ENCODE measurements at regions not wholly inside any gene's neighbourhood (a gene's known extent, or its start where the extent isn't known, plus 50 kb on each side); places are given as distances from the start of the nearest gene placed in this dataset.

- DNase-seq (ENCODE audit: low spot score) = no peak
These were observed 93.3 kb downstream of the TMEM174 start for GRCh38 chr5:73266176-73266738.

- no peak for DNase-seq (ENCODE audit: low spot score)
These were observed 92.6 kb downstream of the TMEM174 start for GRCh38 chr5:73265641-73266040.

GRCh38 chr5:73264631-73265030 lies 91.6 kb downstream of the TMEM174 start:
- no peak for DNase-seq (ENCODE audit: low spot score)

GRCh38 chr5:73263001-73263710 lies 90.2 kb downstream of the TMEM174 start:
- no peak for DNase-seq (ENCODE audit: low spot score)

GRCh38 chr5:73256862-73257261 lies 83.9 kb downstream of the TMEM174 start:
- no peak for DNase-seq (ENCODE audit: low spot score)

GRCh38 chr5:73256462-73256861 lies 83.5 kb downstream of the TMEM174 start:
- DNase-seq (ENCODE audit: low spot score) = no peak

- no peak for DNase-seq (ENCODE audit: low spot score)
These were observed 83.0 kb downstream of the TMEM174 start for GRCh38 chr5:73256012-73256411.

GRCh38 chr5:73254642-73255041 lies 81.6 kb downstream of the TMEM174 start:
- DNase-seq (ENCODE audit: low spot score) = no peak

GRCh38 chr5:73253047-73253660 lies 80.2 kb downstream of the TMEM174 start:
- DNase-seq (ENCODE audit: low spot score) = no peak

GRCh38 chr5:73250645-73251044 lies 77.7 kb downstream of the TMEM174 start:
- no peak for DNase-seq (ENCODE audit: low spot score)

- DNase-seq (ENCODE audit: low spot score) = no peak
These were observed 69.7 kb downstream of the TMEM174 start for GRCh38 chr5:73242735-73243134.

DNA sequence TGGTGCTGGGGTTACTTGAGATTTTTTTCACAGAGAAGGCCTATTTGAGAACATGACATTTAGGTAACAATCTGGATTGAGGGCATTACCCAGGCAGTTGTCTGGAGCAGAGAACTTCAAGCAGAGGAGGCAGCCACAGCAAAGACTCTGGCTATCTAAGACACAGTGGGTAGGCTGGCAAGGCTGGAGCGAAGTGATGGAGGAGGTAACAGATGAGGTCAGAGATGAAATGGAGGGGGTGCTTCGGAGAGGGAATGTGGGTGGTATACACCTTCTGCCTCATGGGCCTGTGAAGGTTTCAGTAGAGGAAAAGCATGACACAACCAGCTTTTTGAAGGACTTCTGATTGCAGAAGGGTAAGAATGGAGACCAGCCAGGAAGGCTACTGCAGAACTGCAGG lies 65.9 kb downstream of the TMEM174 start:
- DNase-seq (ENCODE audit: low spot score) = no peak

DNA sequence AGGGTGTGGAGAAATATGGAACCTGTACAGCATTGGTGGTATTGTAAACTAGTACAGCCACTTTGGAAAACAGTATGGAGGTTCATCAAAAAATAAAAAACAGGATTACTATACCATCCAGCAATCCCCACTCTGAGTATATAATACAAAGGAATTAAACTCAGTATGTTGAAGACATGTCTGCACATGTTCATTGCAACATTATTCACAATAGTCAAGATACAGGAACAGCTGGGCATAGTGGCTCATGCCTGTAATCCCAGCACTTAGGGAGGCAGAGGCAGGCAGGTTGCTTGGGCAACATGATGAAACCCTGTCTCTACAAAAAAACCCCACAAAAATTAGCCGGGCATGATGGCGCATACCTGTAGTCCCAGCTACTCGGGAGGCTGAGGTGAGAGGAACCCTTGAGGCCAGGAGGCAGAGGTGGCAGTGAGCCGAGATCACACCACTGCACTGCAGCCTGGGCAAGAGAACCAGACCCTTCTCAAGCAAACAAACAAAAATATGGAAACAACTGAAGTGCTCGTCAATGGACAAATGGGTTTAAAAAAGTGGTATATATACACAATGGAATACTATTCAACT lies 63.6 kb downstream of the TMEM174 start:
- DNase-seq (ENCODE audit: low spot score) = no peak

GRCh38 chr5:73234204-73234555 lies 61.2 kb downstream of the TMEM174 start:
- DNase-seq (ENCODE audit: low spot score) = no peak

DNA sequence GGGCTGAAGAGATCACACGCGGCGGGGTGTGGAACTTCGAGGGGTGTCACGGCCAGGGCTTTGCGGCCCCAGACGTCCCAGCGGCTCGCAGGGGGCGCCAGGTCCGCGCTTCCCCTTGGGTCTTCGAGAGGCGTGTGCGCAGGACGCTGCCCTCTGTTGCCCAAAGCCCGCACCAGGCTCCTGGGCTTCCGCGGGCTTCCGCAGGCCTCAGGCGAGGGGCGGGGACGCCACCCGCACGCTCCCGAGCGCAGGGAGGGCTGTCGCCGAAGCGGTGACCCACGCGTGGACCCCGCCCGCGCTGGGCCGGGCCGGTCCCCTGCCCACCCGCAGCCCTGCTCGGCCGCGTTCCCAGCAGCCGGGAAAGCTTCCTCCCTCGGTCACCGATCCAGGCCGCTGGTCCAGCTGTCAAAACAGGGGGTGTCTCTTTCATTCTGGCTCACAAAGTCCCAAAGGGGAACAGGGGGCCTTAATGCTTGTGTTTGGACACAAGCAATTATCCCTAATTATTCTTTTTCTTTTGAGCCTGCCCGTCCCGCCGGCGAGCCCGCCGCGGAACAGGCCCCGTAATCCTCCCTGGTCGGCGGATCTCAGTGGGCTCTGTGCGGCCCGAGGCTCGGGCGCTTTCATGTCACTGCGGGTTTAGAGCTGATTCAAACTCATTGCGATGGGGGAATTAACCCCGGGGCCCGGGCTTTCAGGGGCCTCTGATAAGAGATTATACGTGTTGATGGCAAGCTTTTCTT lies 60.6 kb downstream of the TMEM174 start:
- DNase-seq (ENCODE audit: low spot score) = no peak

GRCh38 chr5:73233053-73233460 lies 60.1 kb downstream of the TMEM174 start:
- no peak for DNase-seq (ENCODE audit: low spot score)

DNA sequence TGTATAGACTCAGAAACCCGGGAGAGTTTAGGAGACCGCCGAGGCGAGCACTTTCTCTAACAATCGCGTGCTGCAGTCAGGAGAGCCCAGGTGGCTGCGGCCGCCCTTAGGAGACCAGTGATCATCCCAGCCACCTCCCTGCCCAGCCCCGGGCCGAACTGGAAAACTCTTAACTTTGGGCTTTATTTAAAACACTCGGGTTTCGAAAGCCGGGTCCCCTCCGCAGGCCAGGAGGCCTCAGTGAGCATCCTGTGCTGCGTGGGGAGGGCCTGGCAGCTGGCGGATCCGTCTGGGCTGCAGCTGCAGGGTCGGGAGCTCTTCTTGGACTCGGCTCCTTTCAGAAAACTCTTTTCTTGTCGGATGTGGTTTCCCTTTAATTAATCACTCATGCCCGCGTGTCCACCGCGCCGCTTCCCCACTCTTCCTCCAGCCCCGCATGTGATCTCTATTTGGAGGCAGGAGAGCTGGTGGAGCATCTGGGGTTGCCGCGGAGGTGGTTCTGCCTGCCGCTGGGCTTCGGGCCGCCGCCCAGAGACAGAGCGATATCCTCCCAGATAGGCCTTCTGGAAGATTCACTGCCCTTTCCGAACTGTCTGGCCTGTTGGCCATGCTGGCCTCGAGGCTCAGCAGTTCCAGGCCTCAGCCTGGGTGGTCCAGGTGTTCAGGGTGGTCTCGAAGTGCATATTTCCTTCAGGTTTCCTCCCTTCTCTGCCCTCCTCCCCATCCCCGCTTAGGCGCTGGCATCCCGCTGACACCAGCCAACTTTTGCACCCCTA lies 59.5 kb downstream of the TMEM174 start:
- DNase-seq (ENCODE audit: low spot score) = no peak

- DNase-seq (ENCODE audit: low spot score) = no peak
These were observed 58.3 kb downstream of the TMEM174 start for GRCh38 chr5:73231246-73231778.

DNA sequence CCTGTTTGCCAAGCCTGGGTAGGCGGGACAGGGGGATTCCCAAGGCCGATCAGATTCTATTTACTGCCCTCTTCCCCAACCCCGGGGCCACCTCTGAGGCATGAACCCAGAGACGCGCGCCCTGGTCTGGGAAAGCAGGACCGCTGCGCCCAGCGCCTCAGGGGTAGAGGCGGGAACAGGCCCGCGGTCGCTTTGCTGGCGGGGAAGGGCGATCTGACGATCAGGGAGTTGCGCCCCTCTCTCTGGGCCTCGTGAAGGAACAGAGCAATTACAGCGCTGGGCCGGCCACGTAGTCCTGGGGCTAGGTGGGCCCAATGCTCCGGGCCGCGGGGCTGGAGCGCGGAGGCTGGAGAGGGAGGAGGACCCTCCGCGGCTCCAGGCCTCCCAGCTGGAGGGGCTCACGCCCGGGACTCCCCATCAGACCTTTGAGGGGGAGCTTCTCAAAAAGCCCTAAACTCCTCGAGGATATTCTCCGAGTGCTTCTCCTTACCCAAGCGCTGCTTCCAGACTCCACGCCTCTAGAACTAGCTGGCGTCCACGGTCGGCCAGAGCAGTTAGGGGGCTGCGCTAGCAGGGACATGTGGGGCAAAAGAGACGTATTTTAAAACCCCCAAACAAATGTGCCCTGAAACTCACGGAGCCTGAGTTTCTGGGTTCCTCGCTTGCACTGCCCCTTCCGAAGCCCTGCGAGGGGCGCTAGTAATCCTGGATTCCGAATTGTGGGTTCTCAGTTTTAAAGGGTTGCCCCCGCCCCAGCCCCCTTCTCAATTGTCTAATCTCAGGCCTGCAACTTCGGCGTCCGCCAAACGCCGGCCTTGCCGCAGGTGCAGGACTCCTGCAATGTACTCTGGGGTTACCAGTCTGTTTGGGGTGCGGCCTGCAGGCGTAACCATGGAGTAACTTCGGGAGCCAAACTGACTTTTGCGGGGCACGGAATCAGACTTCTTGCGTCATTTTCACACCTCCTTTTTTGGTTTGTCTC lies 57.6 kb downstream of the TMEM174 start:
- no peak for DNase-seq (ENCODE audit: low spot score)

GRCh38 chr5:73229271-73229670 lies 56.3 kb downstream of the TMEM174 start:
- no peak for DNase-seq (ENCODE audit: low spot score)

Measured in HuH-7 (cell line).